SK-N-SH (cell line): ENCODE measurements at regions not wholly inside any gene's neighbourhood (a gene's known extent, or its start where the extent isn't known, plus 50 kb on each side); places are given as distances from the start of the nearest gene placed in this dataset.
A peak's percentile ranks its signal among the peaks of the same experiment; 100 is the strongest.

ENCODE experiments used
- CTCF ChIA-PET: fragments of 300-600, 350-600 bp; formaldehyde crosslinking; extraction: SDS; loops from one replicate; lab custom pipeline; 2021; lab: Yijun Ruan, JAX
- POLR2A ChIA-PET: fragments of 350-600 bp; sonication (Branson Sonifier 250); formaldehyde crosslinking; extraction: SDS; loops from one replicate; lab custom pipeline; 2020; ENCODE audit warnings: antibody characterized with exemption, inconsistent platforms; lab: Yijun Ruan, JAX
- DNase-seq: peaks from one replicate; pipeline ENCODE4 v3.0.0; 2012
- H2AFZ ChIP-seq: fragments of 200-600 bp; sonication (generic); 2 replicates; pipeline ENCODE4 v1.8.1; 2016; ENCODE audit warnings: antibody characterized with exemption, mild to moderate bottlenecking, low read depth
- H3F3A ChIP-seq: fragments of 200-600 bp; sonication (generic); replicated peaks from 2 replicates; pipeline ENCODE3; 2016; ENCODE audit warnings: antibody characterized with exemption, mild to moderate bottlenecking; ENCODE audit not compliant: insufficient read depth
- H3K27ac ChIP-seq, 2 experiments: fragments of 200-500 bp in 1 of 2; fragments of 200-600 bp in 1 of 2; sonication (Bioruptor generic) in 1 of 2; sonication (generic), shearing (Covaris generic) in 1 of 2; 2 replicates each; pipeline versions ENCODE4 v1.5.1 to v1.6.1; 2014 to 2016; ENCODE audit warnings: low read depth in 2 of 2, inconsistent platforms in 1 of 2, low read length in 1 of 2, mild to moderate bottlenecking in 1 of 2, mixed read lengths in 1 of 2
- H3K27me3 ChIP-seq: fragments of 200-600 bp; sonication (generic), shearing (Covaris generic); 2 replicates; pipeline ENCODE4 v1.6.1; 2016; ENCODE audit warnings: mixed run types; ENCODE audit not compliant: insufficient read depth
- H3K36me3 ChIP-seq, 2 experiments: fragments of 200-500 bp in 1 of 2; fragments of 200-600 bp in 1 of 2; sonication (Bioruptor generic) in 1 of 2; sonication (generic) in 1 of 2; replicated peaks in 1 of 2; 2 replicates each; pipeline versions ENCODE3 to v1.5.1; 2014 to 2016; ENCODE audit warnings: low read length in 1 of 2, mild to moderate bottlenecking in 1 of 2; ENCODE audit not compliant: insufficient read depth in 2 of 2, control insufficient read depth in 1 of 2
- H3K4me1 ChIP-seq, 2 experiments: fragments of 200-500 bp in 1 of 2; fragments of 200-600 bp in 1 of 2; sonication (Bioruptor generic) in 1 of 2; sonication (generic), shearing (Covaris generic) in 1 of 2; 2 replicates each; pipeline versions ENCODE4 v1.5.1 to v1.6.1; 2014 to 2016; ENCODE audit warnings: low read depth in 1 of 2, low read length in 1 of 2, mixed run types in 1 of 2; ENCODE audit not compliant: insufficient read depth in 2 of 2, control insufficient read depth in 1 of 2
- H3K4me2 ChIP-seq: fragments of 200-600 bp; sonication (generic), shearing (Covaris generic); 2 replicates; pipeline ENCODE4 v1.6.1; 2017; ENCODE audit warnings: mixed run types
- H3K4me3 ChIP-seq, 2 experiments: fragments of 200-500 bp in 1 of 2; fragments of 200-600 bp in 1 of 2; sonication (Bioruptor generic) in 1 of 2; sonication (generic), shearing (Covaris generic) in 1 of 2; 2 replicates each; pipeline versions ENCODE4 v1.5.1 to v1.8.1; 2014 to 2016; ENCODE audit warnings: low read depth in 2 of 2, inconsistent platforms in 1 of 2, low read length in 1 of 2, mild to moderate bottlenecking in 1 of 2, mixed read lengths in 1 of 2, moderate library complexity in 1 of 2
- H3K79me2 ChIP-seq: fragments of 200-600 bp; sonication (generic); 2 replicates; pipeline ENCODE4 v1.8.1; 2017; ENCODE audit warnings: mild to moderate bottlenecking; ENCODE audit not compliant: insufficient read depth
- H3K9ac ChIP-seq: fragments of 200-600 bp; sonication (generic); 2 replicates; pipeline ENCODE4 v1.6.1; 2017; ENCODE audit warnings: mixed run types
- H3K9me2 ChIP-seq: fragments of 200-600 bp; sonication (generic); 2 replicates; pipeline ENCODE4 v1.6.1; 2017; ENCODE audit warnings: mixed run types
- H3K9me3 ChIP-seq: fragments of 200-600 bp; sonication (generic); 2 replicates; pipeline ENCODE4 v1.6.1; 2017; ENCODE audit warnings: mixed run types, mild to moderate bottlenecking, moderate library complexity
- H4K20me1 ChIP-seq: fragments of 200-600 bp; sonication (generic); 2 replicates; pipeline ENCODE4 v1.6.1; 2017; ENCODE audit warnings: mild to moderate bottlenecking, mixed run types; ENCODE audit not compliant: insufficient read depth
- CHD2 ChIP-seq: fragments of 150-350 bp; IDR thresholded peaks from 2 replicates; pipeline ENCODE4 v1.6.1; 2018; ENCODE audit warnings: low read length; ENCODE audit not compliant: partially characterized antibody
- ELF1 ChIP-seq: IDR thresholded peaks from 2 replicates; pipeline ENCODE4 v1.4.0; 2012
- FOSL2 ChIP-seq: IDR thresholded peaks from 2 replicates; pipeline ENCODE4 v1.4.0; 2012; ENCODE audit warnings: low read depth, mild to moderate bottlenecking, moderate library complexity, borderline replicate concordance
- FOXJ3 ChIP-seq: sonication (generic); formaldehyde crosslinking; IDR thresholded peaks from 2 replicates; pipeline ENCODE4 v1.5.1; 2020; ENCODE audit warnings: mild to moderate bottlenecking, missing genetic modification reagents
- GABPA ChIP-seq: IDR thresholded peaks from 2 replicates; pipeline ENCODE4 v1.4.0; 2012; ENCODE audit warnings: low read depth, mild to moderate bottlenecking
- MEF2A ChIP-seq: IDR thresholded peaks from 2 replicates; pipeline ENCODE4 v1.4.0; 2012; ENCODE audit warnings: low read depth, borderline replicate concordance
- MXI1 ChIP-seq: IDR thresholded peaks from 2 replicates; pipeline ENCODE4 v1.6.1; 2012; ENCODE audit warnings: mild to moderate bottlenecking, low read depth, low read length, improper control_type of control experiment
- NRF1 ChIP-seq: IDR thresholded peaks from 2 replicates; pipeline ENCODE4 v1.6.1; 2012; ENCODE audit warnings: low read depth, mild to moderate bottlenecking, low read length
- SIN3A ChIP-seq: IDR thresholded peaks from 2 replicates; pipeline ENCODE4 v1.6.1; 2012; ENCODE audit warnings: low read depth, mild to moderate bottlenecking, low read length, moderate library complexity, borderline replicate concordance
- SMC3 ChIP-seq: IDR thresholded peaks from 2 replicates; pipeline ENCODE4 v1.6.1; 2012; ENCODE audit warnings: low read depth, low read length, improper control_type of control experiment
- TEAD4 ChIP-seq: IDR thresholded peaks from 2 replicates; pipeline ENCODE4 v1.4.0; 2012; ENCODE audit warnings: mild to moderate bottlenecking, borderline replicate concordance; ENCODE audit not compliant: insufficient read depth
- WGBS: methylation state at CpG from one replicate; pipeline ENCODE4 v1.1.6; 2017; ENCODE audit warnings: low lambda C conversion rate; 5-methylcytosine and 5-hydroxymethylcytosine counted together
- TF ChIP-seq, protein P1 (sequence below): fragments of 200-600 bp; sonication (generic); IDR thresholded peaks from 2 replicates; pipeline ENCODE4 v1.6.1; 2017; ENCODE audit warnings: antibody characterized with exemption, mild to moderate bottlenecking, moderate library complexity
- TF ChIP-seq, protein P2 (sequence below): IDR thresholded peaks from 2 replicates; pipeline ENCODE4 v1.4.0; 2012; ENCODE audit warnings: low read depth, borderline replicate concordance

DNA sequence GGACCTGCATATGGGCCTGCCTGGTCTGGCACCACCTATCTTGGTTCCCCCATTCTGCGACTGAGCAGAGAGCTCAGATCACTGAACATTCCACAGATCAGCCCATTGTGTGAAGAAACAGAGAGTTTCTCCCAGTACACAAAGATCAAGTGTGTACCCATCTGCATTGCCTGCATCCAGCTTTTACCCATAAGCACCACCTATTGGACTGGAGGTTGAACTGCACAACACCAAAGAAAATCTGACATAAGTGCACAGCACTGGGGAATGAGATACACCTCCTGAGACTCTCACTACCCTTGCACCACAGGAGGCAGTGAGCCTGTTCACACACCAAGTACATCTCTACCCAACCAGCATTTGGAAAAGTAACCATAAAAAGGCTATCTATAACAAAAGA, 362.6 kb upstream of the CLEC14A start:
- H3K4me2 ChIP-seq = no peak overlapping the region
- no peaks in the 10 kb centered on the region for H3F3A ChIP-seq
- no peak overlapping the region for H3K27ac ChIP-seq
- no peaks in the 10 kb centered on the region for H3K9me2 ChIP-seq
- CTCF ChIA-PET = no interaction called here
- no peak for TF ChIP-seq MEF2A
- TF ChIP-seq, protein P1, sequence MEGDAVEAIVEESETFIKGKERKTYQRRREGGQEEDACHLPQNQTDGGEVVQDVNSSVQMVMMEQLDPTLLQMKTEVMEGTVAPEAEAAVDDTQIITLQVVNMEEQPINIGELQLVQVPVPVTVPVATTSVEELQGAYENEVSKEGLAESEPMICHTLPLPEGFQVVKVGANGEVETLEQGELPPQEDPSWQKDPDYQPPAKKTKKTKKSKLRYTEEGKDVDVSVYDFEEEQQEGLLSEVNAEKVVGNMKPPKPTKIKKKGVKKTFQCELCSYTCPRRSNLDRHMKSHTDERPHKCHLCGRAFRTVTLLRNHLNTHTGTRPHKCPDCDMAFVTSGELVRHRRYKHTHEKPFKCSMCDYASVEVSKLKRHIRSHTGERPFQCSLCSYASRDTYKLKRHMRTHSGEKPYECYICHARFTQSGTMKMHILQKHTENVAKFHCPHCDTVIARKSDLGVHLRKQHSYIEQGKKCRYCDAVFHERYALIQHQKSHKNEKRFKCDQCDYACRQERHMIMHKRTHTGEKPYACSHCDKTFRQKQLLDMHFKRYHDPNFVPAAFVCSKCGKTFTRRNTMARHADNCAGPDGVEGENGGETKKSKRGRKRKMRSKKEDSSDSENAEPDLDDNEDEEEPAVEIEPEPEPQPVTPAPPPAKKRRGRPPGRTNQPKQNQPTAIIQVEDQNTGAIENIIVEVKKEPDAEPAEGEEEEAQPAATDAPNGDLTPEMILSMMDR = peak; percentile 29; the same call in 1 of the 2 replicates
- no peaks in the 10 kb centered on the region for H3K27me3 ChIP-seq
- H3K4me1 ChIP-seq = no peaks in the 10 kb centered on the region
- DNase-seq = no peak
- H4K20me1 ChIP-seq = no peaks in the 10 kb centered on the region
- POLR2A ChIA-PET = no interaction called here
- H2AFZ ChIP-seq = no peak overlapping the region
- no peaks in the 10 kb centered on the region for H3K9me3 ChIP-seq
- no peak overlapping the region for H3K4me3 ChIP-seq
- no peak overlapping the region for H3K9ac ChIP-seq
- H3K79me2 ChIP-seq = no peaks in the 10 kb centered on the region
- no CpG with 5 or more reads among the region's 1 CpG for WGBS
- no peaks in the 10 kb centered on the region for H3K36me3 ChIP-seq

DNA sequence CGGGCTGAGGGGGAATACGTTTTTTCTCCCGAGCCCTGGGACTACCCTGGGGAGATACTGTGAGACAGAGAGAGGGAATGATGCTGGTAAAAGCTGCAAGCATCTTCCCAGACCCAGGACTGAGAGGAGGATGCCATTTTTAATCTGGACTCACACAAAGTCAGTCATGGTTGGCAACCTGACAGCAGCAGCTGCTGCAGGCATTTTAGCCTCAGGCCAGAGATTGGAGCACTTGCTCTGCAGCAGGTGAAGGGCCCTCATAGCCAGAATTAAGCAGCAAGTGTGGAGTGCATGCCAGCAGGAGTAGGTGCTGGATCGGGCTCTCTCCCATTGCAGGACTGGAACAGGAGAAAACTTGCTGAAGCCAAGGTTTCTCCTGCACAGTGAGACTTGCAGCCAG, 361.1 kb upstream of the CLEC14A start:
- POLR2A ChIA-PET = no interaction called here
- Histone ChIP-seq H3K27ac (no peak overlapping the region), H3F3A (no peaks in the 10 kb centered on the region), H2AFZ (no peak overlapping the region), H3K9me3 (no peaks in the 10 kb centered on the region), H3K4me2 (no peak overlapping the region), H3K9ac (no peak overlapping the region), H3K4me1 (no peaks in the 10 kb centered on the region), H3K4me3 (no peak overlapping the region), H3K27me3 (no peaks in the 10 kb centered on the region), H4K20me1 (no peaks in the 10 kb centered on the region), H3K9me2 (no peaks in the 10 kb centered on the region), H3K36me3 (no peaks in the 10 kb centered on the region), H3K79me2 (no peaks in the 10 kb centered on the region)
- CTCF ChIA-PET = no interaction called here
- TF ChIP-seq GABPA = no peak
- TF ChIP-seq, protein P1 = no peak
- TF ChIP-seq NRF1 = no peak
- TF ChIP-seq, protein P2, sequence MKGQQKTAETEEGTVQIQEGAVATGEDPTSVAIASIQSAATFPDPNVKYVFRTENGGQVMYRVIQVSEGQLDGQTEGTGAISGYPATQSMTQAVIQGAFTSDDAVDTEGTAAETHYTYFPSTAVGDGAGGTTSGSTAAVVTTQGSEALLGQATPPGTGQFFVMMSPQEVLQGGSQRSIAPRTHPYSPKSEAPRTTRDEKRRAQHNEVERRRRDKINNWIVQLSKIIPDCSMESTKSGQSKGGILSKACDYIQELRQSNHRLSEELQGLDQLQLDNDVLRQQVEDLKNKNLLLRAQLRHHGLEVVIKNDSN = no peak
- TF ChIP-seq FOSL2 = no peak
- TF ChIP-seq TEAD4 = no peak
- no peak for TF ChIP-seq SMC3
- no peak for TF ChIP-seq SIN3A
- TF ChIP-seq MXI1 = no peak
- no peak for TF ChIP-seq ELF1
- TF ChIP-seq FOXJ3 (CRISPR knock-in tag) = no peak
- no peak for TF ChIP-seq CHD2
- DNase-seq = no peak
- no CpG with 5 or more reads among the region's 4 CpGs for WGBS
